NAMALWA (cell line): ENCODE measurements at regions not wholly inside any gene's neighbourhood (a gene's known extent, or its start where the extent isn't known, plus 50 kb on each side); places are given as distances from the start of the nearest gene placed in this dataset.
A peak's percentile ranks its signal among the peaks of the same experiment; 100 is the strongest.
"Not testable (repeated sequence)": the region's sequence is repeated elsewhere in the genome, so short reads cannot be mapped to it uniquely, and the experiment has no call there.

Experiments
- DNase-seq: peaks from one replicate; pipeline ENCODE4 v3.0.0-alpha.2; 2015; ENCODE audit warnings: low spot score

DNA sequence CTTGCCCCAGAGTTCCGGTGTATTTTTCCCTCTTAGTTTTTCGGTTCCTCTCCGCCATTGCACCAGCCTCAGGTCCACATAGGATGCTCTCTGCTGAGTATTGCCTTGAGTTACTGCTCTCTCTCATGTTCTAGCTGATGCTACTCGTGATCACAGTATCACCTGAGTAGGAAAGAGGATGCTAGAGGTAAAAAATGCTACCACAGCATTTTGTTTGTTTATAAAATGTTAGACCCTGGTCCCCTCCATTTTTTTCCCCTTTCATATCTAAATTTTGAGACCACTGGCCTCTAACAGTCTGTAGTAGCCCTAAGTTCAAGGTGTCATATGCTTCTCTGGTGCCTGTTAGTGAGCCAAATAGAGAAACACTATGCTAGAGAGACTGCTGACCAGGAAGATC is 175.5 kb downstream of the OR2B2 start:
- DNase-seq: no peak

DNA sequence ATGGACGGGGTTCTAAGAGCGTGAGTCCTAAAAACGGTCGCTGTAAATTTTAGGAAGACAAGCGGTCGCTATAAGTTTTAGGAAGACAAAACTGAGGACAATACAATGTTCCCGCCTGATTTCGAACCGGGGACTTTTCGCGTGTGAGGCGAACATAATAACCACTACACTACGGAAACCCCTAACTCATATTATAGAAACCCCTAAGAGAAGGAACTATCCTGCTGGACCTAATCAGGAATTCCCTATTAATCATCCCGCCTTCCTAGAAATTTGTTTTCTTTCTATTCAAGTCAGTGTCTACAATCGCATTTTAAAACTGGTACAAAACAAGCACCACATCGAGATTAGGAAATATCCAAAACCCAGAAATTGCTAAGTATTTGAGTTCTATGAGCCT is 183.8 kb downstream of the OR2B2 start:
- no peak for DNase-seq

DNA sequence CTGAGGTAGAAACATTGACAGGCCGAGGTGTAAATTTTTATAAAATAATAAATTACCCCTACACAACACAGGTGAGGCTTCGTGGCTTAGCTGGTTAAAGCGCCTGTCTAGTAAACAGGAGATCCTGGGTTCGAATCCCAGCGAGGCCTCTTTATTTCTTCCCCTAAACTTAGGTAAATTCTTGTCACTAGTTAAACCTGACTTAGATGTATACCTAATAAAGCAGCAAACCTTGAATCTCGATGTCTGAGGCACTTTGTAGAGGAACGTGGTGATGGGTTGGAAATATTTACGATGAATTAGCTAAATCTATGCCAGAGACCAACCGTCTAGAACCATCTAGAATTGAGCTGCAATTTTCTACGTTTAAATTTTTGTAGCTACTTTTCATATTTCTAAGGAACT is 185.6 kb downstream of the OR2B2 start:
- DNase-seq: peak; percentile 5

DNA sequence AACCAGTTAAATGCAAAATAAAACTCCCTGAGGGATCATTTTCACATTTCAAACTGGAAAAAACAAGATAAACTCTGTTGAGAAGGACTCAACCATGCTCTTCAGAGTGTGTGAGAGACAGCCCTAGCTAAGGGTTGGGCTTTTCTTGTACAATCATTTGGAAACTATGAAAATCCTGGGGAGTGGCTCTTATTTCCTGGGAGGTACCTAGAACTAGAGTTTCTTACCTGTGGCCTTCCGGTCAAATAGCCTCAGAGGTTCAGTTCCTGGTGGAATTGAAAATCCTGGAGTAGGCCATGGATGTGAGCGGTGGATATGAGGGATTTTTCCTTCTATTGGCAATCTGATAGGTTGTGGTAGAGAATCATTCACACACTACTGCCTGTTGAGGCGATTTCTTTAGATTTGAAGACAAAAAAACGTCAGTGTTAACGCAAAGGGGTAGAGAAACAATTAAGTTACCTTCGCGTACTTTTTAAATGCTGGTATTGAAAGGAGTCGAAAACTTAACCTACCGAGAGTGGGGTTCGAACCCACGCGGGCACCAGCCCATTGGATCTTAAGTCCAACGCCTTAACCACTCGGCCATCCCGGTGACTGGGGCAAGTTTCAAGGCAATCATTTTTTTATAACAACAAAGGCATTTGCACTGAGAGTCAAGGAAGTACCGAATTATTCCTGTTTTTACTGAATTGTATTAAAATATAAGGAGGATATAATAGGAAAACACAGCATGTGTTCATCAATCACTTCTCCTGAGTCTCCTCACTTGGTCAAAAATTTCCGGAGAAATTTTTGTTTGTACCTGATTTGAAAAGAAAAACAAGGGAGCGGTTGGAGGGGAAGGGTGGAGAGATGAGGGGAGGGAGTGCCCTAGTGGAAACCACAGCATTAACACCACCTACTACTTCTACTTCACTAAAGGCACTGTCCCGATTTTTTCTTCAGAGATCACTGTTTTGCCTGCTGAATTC is 191.3 kb downstream of the OR2B2 start:
- no peak for DNase-seq

DNA sequence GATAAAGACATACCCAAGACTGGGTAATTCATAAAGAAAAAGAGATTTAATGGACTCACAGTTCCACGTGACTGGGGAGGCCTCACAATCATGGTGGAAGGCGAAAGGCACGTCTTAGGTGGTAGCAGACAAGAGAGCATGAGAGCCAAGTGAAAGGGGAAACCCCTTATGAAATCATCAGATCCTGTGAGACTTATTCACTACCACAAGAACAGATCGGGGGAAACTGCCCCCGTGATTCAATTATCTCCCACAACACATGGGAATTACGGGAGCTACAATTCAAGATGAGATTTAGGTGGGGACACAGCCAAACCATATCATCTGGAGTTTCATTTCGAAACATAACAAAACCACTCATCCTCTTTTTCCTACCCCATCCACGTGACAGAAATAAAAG is 193.2 kb downstream of the OR2B2 start:
- not testable (repeated sequence) for DNase-seq

DNA sequence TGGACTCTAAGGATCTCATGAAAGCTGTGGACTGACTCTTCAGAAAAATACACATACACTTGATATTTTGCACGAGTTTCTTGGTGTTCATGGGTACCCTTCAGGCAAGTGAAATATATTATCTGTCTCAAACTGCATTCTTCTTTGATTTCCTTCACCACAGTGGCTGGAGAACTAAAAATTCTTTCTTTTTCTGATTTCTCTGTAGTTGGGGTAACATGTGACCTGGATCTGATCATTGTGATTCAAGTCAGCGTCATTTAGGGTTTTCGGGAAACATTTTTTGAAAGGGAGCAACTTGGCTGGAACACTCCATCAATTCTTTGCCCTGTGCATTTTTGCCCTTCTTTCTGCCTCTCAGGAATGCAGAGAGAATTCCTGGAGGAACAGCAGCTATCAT is 205.8 kb downstream of the OR2B2 start:
- DNase-seq: no peak

DNA sequence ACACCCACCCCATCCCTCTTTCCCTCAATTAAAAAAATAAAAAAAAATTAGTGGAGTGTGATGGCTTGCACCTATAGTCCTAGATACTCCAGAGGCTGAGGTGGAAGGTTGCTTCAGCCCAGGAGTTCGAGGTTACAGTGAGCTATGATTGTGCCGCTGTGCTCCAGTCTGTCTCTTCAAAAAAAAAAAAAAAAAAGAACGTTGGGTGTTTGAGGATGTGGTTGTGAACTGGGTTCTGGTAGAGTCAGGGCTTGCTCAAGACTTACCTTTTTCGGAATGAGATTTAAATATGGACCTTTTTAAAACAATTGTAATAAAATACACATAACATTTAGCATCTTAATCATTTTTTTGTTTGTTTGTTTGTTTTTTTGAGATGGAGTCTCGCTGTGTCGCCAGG is 211.9 kb downstream of the OR2B2 start:
- DNase-seq: no peak

DNA sequence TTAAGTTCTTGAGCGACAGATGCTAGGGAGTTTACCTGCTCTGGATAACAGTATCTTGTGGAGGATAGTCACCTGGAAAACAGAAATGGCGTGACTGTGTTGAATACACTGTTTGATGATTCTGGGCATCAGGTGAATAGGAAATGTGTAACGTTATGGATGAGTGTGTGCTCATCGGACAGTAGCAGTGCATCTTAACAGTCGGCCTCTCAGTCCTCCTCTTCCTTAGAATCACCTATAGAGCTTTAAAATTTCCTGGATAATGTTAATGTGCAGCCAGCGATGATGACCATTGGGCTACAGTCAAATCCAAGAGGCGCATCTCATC is 217.7 kb downstream of the OR2B2 start:
- no peak for DNase-seq

DNA sequence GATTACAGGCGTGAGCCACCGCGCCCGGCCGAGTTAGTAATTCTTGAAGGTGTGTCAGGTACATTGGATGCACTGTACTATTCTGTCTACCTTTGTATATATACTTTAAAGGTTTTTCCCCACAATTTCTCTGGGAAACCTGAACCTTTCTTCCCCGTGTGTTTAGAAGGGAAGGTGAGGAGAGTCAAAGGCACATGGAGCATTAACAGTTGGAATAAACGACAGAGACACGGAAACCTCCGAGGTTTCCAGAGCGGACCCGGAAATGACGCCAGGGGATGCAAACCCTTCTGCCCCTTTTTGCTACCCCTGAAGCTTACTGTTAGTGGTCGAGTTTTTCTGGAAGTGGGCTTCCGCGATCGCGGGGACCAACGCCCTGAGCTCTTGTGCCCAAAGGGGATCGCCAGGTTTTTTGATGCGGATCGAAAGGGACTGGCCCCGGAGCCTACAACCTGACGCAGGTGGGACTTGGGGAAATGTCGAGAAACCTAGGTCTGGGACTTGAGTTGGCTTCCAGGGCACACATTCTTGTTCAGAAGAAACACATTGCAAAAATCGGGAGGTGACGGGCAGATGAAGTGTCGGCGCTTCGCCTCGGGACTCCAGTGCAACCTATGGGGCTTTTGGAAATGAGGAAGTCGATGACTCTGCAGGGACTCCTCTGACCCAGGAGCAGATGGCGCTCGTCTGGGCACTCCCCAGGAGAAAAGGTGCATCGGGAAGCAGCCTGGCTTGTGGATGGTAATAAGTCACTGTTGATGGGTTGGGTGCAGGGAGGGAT is 218.2 kb downstream of the OR2B2 start:
- no peak for DNase-seq

DNA sequence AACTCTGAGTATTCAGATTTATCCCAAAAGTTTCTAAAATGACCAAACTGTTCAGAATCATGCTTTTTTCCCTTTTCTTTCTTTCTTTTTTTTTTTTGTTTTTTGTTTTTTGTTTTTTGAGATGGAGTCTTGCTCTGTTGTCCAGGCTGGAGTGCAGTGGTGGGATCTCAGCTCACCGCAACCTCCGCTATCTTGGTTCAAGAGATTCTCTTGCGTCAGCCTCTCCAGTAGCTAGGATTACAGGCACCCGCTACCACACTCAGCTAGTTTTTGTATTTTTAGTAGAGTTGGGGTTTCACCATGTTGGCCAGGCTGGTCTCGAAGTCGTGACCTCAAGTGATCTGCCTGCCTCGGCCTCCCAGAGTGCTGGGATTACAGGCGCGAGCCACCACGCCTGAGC is 219.2 kb upstream of the ZNF184 start:
- DNase-seq: not testable (repeated sequence)

DNA sequence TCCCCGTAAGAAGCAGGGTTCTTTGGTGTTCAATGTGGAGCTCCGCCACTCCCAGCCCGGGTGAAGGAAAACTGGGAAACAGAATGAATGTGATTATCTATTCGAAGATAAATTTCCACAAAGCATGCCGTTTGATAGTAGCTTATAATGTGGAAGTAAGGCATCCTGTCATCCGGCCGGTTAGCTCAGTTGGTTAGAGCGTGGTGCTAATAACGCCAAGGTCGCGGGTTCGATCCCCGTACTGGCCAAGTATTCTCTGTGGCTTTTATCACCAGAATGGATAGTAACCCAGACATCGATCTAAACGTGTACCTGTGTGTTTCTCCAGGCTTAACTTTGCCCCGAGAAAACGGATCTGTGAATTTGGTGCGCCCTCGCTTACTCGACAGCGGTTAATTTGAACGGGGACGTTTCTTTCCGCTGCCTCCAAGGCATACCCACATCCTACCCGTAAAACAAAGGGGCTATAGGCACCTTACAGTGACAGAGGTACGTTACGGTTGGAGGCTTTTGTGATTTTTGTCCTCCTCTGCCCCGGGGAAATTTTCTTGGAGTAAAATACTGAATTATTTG is 215.2 kb upstream of the ZNF184 start:
- peak; percentile 87 for DNase-seq

DNA sequence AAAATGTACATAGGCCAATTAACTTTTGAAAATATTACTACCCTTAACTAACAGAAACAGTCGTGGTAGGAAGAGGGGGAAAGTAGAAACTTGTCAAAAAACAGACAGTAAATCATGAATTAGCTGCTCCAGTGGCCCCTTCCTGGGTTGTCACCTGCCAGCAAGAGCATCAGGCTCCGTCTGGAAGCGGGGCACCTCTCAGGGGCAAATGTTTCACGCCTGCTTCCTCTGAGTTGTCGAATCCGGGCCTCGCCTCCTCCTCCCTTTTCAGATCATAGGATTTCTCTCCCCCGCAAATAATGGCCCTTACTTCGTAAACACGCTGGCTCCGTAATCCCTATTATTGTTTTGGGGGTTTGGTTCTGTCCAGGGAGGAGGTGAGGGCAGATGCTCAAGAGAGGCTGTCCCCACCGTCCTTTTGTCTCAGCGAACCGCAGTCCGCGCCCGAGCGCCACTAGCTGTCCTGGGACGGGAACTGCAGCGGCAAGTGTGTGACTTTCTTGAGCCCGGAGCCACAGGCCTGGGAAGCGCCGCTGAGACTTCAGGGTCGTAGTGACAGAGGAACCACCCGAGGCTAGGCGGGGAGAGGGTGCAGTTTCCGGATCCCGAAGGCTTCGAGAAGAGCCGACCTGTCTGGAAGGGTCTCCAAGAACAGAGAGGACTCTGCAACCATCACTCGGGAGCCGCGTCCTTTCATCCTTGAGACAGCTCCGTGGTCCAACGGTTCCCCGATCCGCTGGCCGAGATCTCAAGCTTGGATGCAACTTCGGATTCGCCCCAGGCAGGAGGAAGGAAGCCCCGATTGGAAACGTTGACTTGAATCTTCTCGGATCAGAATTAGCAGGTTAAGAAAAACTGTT is 214.5 kb upstream of the ZNF184 start:
- DNase-seq: peak; percentile 87

DNA sequence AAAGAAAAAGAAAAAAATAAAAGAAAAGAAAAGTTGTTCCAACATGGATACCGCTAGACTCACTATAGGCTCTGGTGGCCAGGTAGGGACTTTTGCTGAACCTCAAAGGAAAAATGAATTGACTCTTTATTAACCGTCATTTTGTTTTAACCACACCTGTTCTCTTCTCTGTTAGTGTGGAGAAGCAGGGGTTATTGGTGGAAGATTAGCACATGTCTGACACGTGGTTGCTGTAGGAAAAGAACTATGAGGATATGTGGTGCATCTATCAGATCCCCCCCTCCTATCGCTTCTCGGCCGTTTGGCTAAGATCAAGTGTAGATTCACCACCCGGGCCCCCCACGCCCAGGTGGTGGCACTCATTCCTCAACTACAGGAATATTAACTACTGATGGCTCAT is 212.4 kb upstream of the ZNF184 start:
- DNase-seq: no peak

DNA sequence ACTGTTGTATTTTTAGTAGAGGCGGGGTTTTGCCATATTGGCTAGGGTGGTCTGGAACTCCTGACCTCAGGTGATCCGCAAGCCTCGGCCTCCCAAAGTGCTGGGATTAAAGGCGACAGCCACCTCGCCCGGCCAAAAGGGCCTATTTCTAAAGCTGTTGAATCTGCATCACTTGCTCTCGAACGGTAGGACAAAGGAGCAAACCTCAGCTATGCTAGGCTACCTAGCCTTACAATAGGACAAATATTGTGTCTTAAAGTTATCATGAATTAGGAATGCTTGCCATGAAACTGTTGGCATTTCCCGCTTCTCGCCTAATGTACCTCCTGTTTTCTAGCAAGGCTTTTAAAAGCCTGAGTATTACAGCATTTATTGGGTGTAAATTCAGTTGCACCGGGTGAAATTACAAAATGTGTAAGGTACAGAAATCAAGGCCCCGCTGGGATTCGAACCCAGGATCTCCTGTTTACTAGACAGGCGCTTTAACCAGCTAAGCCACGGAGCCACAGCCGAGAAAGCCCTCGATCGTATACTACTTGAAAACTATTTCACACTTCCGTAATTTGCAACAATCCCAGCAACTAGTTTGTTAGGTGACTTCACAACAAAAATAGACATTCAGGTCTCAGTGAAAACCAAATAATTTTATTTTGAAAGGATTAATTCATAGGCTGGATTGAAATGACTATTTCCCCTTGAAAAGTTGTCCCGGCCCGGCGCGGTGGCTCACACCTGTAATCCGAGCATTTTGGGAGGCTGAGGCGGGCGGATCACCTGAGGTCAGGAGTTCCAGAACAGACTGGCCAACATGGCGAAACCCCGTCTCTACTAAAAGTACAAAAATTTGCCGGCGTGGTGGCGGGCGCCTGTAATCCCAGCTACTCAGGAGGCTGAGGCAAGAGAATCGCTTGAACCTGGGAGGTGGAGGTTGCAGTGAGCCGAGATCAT is 211.6 kb upstream of the ZNF184 start:
- DNase-seq: peak; percentile 78

DNA sequence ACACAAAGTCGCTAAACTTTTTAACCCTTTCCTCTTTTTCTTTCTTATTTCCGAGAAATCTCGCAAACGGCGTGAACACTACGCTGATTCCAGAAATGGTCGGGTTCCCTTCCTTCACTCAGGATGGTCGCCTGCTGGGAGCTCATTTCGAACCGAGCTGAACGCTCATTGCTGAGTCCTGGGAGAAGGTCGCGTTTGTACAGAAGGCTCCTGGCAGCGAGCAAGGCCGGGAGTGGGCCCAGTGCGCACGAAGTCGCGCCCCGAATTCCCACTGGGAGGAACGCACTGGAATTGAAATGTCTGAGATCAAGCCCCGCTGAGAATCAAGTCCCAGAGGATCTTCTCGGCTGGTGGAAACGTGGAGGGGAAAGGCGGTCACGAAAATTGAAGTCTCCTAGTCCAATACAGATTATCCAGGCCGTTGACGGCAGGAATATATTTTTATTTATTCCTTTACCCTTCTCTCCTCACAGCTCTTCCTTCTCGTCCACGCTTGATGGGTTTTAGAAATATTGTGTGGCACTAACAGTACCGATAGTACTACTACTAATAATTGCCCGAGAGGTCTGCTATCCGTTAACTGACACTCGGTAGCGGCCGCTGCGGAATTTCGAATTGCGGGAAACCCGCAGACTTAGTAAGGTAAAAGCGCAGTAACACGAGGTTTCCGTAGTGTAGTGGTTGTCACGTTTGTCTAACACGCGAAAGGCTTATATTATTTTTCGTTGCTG is 207.2 kb upstream of the ZNF184 start:
- no peak for DNase-seq

DNA sequence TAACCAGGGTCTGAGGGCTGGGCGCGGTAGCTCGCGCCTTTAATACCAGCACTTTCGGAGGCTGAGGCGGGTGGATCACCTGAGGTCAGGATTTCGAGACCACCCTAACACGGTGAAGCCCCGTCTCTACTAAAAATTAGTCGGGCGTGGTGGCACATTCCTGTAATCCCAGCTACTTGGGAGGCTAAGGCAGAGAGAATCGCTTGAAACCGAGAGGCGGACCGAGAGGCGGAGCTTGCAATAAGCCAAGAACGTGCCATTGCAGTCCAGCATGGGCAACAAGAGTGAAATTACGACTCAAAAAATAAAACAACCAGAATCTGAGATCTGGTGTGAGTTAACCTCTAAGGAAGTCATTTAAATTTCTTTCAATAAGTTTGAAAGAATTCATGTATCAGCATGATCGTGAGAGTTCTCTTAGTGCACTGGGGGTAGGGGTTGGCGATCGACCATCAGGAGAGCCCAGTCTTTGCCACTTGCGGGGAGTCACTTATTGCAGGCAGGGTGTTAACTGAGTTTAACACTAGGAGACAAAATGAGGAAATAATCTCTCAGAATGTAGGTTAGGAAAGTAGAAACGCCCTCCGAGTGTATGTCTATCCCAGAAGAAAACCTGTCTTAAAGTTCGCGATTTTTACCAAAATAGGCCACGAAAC is 206.5 kb upstream of the ZNF184 start:
- DNase-seq: no peak

DNA sequence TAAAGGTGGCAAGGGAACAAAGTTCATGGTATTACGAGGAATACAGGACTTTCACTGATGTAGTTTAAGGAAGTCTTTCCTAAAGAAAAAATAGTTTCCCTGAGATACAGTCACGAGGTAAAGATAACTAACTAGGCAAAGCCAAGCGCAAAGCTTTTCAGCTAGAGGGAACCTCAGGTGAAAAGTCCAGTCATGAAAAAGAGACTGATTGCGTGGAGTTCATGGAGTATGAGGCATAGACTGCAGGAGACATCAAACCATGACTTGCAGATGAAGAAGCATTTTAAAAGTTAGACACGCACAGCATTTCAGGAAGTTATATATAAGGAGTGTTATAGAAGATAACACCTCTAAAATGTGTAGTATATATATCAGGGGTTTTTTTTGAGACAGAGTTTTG is 205.6 kb upstream of the ZNF184 start:
- DNase-seq: no peak

DNA sequence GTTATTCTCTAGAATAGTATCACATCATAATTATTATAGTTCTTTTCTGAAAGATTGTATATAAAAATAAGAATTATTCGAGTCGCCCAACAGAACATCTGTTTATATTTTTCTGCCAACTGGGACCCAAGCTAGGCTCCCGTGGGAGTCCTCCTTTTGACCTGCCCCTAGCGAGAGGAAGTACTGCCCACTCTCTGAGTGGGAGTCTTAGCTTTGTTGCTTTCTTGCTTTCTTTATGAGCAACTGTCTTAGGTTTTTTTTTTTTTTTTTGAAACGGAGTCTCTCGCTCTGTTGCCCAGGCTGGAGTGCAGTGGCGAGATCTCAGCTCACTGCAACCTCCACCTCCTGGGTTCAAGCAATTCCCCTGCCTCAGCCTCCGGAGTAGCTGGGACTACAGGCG is 202.0 kb upstream of the ZNF184 start:
- DNase-seq: no peak

DNA sequence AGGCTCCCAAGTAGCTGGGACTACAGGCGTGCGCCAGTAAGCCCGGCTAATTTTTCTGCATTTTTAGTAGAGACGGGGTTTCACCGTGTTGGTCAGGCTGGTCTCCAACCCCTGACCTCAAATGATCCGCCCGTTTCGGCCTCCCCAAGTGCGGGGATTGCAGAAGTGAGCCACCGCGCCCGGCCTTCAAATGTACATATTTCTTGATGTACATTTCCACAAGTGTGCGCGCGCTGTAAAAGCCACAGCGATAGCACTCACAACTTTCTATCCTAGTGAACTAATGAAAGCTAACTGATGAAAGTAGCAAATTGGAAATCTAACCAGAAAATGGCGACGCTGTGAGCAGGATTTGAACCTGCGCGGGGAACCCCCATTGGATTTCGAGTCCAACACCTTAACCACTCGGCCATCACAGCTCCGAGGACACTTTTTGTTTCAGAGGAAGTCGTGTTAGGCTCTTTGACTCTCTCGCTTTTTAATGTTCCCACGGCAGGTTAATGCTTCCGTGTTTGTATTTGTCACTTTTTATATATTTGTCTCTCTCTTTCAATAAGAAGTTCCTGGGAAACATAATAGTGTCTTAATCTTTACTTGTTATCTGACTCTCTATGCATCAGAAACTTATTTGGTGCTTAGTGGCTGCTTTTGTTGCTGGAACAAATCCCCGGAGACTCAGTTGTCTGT is 199.4 kb upstream of the ZNF184 start:
- DNase-seq: no peak
